ENCODE measurements at regions not wholly inside any gene's neighbourhood (a gene's known extent, or its start where the extent isn't known, plus 50 kb on each side); places are given as distances from the start of the nearest gene placed in this dataset.

DNA sequence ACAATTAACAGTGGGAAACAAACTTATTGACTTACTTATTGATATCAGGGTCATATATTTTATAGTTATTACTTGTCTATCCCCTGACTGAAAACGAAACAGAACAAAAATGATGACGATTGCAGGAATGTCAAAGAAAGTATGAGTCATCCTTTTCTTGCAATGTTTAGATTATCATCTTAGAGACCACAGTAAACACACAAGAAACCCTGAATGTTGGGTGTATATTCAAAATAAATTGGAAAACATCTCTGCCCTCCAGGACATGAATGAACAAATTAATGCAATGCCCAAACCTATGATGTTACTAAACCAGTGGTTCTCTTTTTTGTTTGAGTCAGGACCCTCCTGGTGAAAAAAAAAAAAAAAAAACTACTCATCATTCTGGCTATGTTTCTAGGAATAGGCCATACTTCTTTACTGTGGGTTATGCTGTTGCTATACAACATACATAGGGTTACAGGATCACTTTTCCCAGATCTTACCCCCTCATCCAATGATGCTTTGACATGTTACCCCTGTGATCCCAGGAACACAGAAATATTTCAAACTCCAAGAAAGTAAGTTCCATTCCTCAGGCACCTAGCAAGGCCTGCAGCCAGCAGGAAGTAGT lies 623.4 kb upstream of the IGFBP3 start:
- no peaks in the 10 kb centered on the region for H3K36me3 Mint-ChIP-seq (ENCODE audit: low read depth)
- Histone ChIP-seq H3F3A (replicated peaks; ENCODE audit: low read depth) (no peaks in the 10 kb centered on the region), H3K4me2 (no peak overlapping the region), H2AFZ (no peak overlapping the region), H3K9me2 (ENCODE audit: insufficient read depth) (no peaks in the 10 kb centered on the region), H3K4me1 (ENCODE audit: insufficient read depth) (peaks cover 20% of the 10 kb centered on the region; the same call in 1 of the 2 replicates), H3K36me3 (ENCODE audit: insufficient read depth) (no peaks in the 10 kb centered on the region), H3K79me2 (replicated peaks; ENCODE audit: insufficient read depth) (no peaks in the 10 kb centered on the region), H3K27me3 (ENCODE audit: insufficient read depth) (no peaks in the 10 kb centered on the region), H3K27ac (ENCODE audit: low read depth) (no peak overlapping the region), H3K4me3 (no peak overlapping the region), H4K20me1 (replicated peaks; ENCODE audit: insufficient read depth) (no peaks in the 10 kb centered on the region)
- H3K27me3 Mint-ChIP-seq (ENCODE audit: insufficient read depth, low read depth, poor library complexity), result no peaks in the 10 kb centered on the region
- DNase-seq (ENCODE audit: low spot score) (no peak), ATAC-seq (no peak)
- TF ChIP-seq, protein P1, sequence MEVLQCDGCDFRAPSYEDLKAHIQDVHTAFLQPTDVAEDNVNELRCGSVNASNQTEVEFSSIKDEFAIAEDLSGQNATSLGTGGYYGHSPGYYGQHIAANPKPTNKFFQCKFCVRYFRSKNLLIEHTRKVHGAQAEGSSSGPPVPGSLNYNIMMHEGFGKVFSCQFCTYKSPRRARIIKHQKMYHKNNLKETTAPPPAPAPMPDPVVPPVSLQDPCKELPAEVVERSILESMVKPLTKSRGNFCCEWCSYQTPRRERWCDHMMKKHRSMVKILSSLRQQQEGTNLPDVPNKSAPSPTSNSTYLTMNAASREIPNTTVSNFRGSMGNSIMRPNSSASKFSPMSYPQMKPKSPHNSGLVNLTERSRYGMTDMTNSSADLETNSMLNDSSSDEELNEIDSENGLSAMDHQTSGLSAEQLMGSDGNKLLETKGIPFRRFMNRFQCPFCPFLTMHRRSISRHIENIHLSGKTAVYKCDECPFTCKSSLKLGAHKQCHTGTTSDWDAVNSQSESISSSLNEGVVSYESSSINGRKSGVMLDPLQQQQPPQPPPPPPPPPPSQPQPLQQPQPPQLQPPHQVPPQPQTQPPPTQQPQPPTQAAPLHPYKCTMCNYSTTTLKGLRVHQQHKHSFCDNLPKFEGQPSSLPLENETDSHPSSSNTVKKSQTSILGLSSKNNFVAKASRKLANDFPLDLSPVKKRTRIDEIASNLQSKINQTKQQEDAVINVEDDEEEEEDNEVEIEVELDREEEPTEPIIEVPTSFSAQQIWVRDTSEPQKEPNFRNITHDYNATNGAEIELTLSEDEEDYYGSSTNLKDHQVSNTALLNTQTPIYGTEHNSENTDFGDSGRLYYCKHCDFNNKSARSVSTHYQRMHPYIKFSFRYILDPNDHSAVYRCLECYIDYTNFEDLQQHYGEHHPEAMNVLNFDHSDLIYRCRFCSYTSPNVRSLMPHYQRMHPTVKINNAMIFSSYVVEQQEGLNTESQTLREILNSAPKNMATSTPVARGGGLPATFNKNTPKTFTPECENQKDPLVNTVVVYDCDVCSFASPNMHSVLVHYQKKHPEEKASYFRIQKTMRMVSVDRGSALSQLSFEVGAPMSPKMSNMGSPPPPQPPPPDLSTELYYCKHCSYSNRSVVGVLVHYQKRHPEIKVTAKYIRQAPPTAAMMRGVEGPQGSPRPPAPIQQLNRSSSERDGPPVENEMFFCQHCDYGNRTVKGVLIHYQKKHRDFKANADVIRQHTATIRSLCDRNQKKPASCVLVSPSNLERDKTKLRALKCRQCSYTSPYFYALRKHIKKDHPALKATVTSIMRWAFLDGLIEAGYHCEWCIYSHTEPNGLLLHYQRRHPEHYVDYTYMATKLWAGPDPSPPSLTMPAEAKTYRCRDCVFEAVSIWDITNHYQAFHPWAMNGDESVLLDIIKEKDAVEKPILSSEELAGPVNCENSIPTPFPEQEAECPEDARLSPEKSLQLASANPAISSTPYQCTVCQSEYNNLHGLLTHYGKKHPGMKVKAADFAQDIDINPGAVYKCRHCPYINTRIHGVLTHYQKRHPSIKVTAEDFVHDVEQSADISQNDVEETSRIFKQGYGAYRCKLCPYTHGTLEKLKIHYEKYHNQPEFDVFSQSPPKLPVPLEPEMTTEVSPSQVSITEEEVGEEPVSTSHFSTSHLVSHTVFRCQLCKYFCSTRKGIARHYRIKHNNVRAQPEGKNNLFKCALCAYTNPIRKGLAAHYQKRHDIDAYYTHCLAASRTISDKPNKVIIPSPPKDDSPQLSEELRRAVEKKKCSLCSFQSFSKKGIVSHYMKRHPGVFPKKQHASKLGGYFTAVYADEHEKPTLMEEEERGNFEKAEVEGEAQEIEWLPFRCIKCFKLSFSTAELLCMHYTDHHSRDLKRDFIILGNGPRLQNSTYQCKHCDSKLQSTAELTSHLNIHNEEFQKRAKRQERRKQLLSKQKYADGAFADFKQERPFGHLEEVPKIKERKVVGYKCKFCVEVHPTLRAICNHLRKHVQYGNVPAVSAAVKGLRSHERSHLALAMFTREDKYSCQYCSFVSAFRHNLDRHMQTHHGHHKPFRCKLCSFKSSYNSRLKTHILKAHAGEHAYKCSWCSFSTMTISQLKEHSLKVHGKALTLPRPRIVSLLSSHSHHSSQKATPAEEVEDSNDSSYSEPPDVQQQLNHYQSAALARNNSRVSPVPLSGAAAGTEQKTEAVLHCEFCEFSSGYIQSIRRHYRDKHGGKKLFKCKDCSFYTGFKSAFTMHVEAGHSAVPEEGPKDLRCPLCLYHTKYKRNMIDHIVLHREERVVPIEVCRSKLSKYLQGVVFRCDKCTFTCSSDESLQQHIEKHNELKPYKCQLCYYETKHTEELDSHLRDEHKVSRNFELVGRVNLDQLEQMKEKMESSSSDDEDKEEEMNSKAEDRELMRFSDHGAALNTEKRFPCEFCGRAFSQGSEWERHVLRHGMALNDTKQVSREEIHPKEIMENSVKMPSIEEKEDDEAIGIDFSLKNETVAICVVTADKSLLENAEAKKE (CRISPR knock-in tag; IDR thresholded peaks at IDR 0.05), result no peak
- TF ChIP-seq POLR2AphosphoS5 (IDR thresholded peaks at IDR 0.05; ENCODE audit: low read depth) (no peak), ZNF114 (CRISPR knock-in tag; IDR thresholded peaks at IDR 0.05) (no peak), ZNF331 (CRISPR knock-in tag; IDR thresholded peaks at IDR 0.05; ENCODE audit: low read depth) (no peak), EZH2phosphoT487 (IDR thresholded peaks at IDR 0.05; ENCODE audit: unreplicated experiment) (no peak), CREB1 (CRISPR knock-in tag; IDR thresholded peaks at IDR 0.05; ENCODE audit: low read depth) (no peak), NANOG (IDR thresholded peaks at IDR 0.05; ENCODE audit: borderline replicate concordance) (no peak), STAT1 (IDR thresholded peaks at IDR 0.05; ENCODE audit: unreplicated experiment) (no peak), JUNB (IDR thresholded peaks at IDR 0.05; ENCODE audit: unreplicated experiment) (no peak), EZH2 (IDR thresholded peaks at IDR 0.05; ENCODE audit: low read depth, unreplicated experiment) (no peak)
- TF ChIP-seq, protein P2, sequence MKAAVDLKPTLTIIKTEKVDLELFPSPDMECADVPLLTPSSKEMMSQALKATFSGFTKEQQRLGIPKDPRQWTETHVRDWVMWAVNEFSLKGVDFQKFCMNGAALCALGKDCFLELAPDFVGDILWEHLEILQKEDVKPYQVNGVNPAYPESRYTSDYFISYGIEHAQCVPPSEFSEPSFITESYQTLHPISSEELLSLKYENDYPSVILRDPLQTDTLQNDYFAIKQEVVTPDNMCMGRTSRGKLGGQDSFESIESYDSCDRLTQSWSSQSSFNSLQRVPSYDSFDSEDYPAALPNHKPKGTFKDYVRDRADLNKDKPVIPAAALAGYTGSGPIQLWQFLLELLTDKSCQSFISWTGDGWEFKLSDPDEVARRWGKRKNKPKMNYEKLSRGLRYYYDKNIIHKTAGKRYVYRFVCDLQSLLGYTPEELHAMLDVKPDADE (IDR thresholded peaks at IDR 0.05), result no peak
- TF ChIP-seq, protein P3, sequence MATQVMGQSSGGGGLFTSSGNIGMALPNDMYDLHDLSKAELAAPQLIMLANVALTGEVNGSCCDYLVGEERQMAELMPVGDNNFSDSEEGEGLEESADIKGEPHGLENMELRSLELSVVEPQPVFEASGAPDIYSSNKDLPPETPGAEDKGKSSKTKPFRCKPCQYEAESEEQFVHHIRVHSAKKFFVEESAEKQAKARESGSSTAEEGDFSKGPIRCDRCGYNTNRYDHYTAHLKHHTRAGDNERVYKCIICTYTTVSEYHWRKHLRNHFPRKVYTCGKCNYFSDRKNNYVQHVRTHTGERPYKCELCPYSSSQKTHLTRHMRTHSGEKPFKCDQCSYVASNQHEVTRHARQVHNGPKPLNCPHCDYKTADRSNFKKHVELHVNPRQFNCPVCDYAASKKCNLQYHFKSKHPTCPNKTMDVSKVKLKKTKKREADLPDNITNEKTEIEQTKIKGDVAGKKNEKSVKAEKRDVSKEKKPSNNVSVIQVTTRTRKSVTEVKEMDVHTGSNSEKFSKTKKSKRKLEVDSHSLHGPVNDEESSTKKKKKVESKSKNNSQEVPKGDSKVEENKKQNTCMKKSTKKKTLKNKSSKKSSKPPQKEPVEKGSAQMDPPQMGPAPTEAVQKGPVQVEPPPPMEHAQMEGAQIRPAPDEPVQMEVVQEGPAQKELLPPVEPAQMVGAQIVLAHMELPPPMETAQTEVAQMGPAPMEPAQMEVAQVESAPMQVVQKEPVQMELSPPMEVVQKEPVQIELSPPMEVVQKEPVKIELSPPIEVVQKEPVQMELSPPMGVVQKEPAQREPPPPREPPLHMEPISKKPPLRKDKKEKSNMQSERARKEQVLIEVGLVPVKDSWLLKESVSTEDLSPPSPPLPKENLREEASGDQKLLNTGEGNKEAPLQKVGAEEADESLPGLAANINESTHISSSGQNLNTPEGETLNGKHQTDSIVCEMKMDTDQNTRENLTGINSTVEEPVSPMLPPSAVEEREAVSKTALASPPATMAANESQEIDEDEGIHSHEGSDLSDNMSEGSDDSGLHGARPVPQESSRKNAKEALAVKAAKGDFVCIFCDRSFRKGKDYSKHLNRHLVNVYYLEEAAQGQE (IDR thresholded peaks at IDR 0.05; ENCODE audit: unreplicated experiment), result no peak
- TF ChIP-seq, protein P4, sequence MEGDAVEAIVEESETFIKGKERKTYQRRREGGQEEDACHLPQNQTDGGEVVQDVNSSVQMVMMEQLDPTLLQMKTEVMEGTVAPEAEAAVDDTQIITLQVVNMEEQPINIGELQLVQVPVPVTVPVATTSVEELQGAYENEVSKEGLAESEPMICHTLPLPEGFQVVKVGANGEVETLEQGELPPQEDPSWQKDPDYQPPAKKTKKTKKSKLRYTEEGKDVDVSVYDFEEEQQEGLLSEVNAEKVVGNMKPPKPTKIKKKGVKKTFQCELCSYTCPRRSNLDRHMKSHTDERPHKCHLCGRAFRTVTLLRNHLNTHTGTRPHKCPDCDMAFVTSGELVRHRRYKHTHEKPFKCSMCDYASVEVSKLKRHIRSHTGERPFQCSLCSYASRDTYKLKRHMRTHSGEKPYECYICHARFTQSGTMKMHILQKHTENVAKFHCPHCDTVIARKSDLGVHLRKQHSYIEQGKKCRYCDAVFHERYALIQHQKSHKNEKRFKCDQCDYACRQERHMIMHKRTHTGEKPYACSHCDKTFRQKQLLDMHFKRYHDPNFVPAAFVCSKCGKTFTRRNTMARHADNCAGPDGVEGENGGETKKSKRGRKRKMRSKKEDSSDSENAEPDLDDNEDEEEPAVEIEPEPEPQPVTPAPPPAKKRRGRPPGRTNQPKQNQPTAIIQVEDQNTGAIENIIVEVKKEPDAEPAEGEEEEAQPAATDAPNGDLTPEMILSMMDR (conservative IDR thresholded peaks at IDR 0.05; ENCODE audit: low read depth in 2 of 2), result no peak
- no peaks in the 10 kb centered on the region for H3K9me3 Mint-ChIP-seq
- H3K4me1 Mint-ChIP-seq, result peaks cover 17% of the 10 kb centered on the region
- no peak overlapping the region for H3K27ac Mint-ChIP-seq
- no peak overlapping the region for H3K4me3 Mint-ChIP-seq
